ENCODE measurements at regions not wholly inside any gene's neighbourhood (a gene's known extent, or its start where the extent isn't known, plus 50 kb on each side); places are given as distances from the start of the nearest gene placed in this dataset.

GRCh38 chr13:107234319-107235073, 666.6 kb upstream of the ARGLU1 start:
- ATAC-seq: no peak
- intact Hi-C loops (cut with DNase I): no loop called here
- DNase-seq (ENCODE audit: low spot score): no peak

GRCh38 chr13:107233541-107233940, 665.6 kb upstream of the ARGLU1 start:
- intact Hi-C loops (cut with DNase I): no loop called here
- no peak for ATAC-seq

GRCh38 chr13:107231944-107232343, 664.0 kb upstream of the ARGLU1 start:
- DNase-seq (ENCODE audit: low spot score) (no peak), ATAC-seq (no peak)
- intact Hi-C loops (cut with DNase I): no loop called here

More at GRCh38 chr13:107233541-107233940, 665.6 kb upstream of the ARGLU1 start:
- DNase-seq (ENCODE audit: low spot score): no peak

GRCh38 chr13:107223867-107224266, 655.9 kb upstream of the ARGLU1 start:
- ATAC-seq (no peak), DNase-seq (ENCODE audit: low spot score) (no peak)
- intact Hi-C loops (cut with DNase I): no loop called here

GRCh38 chr13:107222597-107222996, 654.7 kb upstream of the ARGLU1 start:
- DNase-seq (ENCODE audit: low spot score) (no peak), ATAC-seq (no peak)
- intact Hi-C loops (cut with DNase I): no loop called here

GRCh38 chr13:107220245-107220644, 652.3 kb upstream of the ARGLU1 start:
- DNase-seq (ENCODE audit: low spot score): no peak
- intact Hi-C loops (cut with DNase I): no loop called here
- ATAC-seq: no peak

- no peak for DNase-seq (ENCODE audit: low spot score)
- ATAC-seq: no peak
- intact Hi-C loops (cut with DNase I): no loop called here
These were observed 649.3 kb upstream of the ARGLU1 start for GRCh38 chr13:107217251-107217650.

- no peak for DNase-seq (ENCODE audit: low spot score)
- ATAC-seq: no peak
These were observed 648.3 kb upstream of the ARGLU1 start for GRCh38 chr13:107216046-107216755.

GRCh38 chr13:107211073-107211472, 643.1 kb upstream of the ARGLU1 start:
- ATAC-seq (peak; percentile 95), DNase-seq (ENCODE audit: low spot score) (peak; percentile 87)
- intact Hi-C loops (cut with DNase I): no loop called here

More at GRCh38 chr13:107216046-107216755, 648.3 kb upstream of the ARGLU1 start:
- intact Hi-C loops (cut with DNase I): no loop called here

- peak; percentile 84 for ATAC-seq
These were observed 642.7 kb upstream of the ARGLU1 start for GRCh38 chr13:107210723-107211030.

GRCh38 chr13:107209824-107210722, 642.1 kb upstream of the ARGLU1 start:
- intact Hi-C loops (cut with DNase I): loop anchor here (5.0 kb wide), 1 partner anchor 947 kb away; no protein-coding TSS in a partner anchor
- ATAC-seq: peak; percentile 52
- DNase-seq (ENCODE audit: low spot score): no peak

More at GRCh38 chr13:107210723-107211030, 642.7 kb upstream of the ARGLU1 start:
- intact Hi-C loops (cut with DNase I): no loop called here
- no peak for DNase-seq (ENCODE audit: low spot score)

GRCh38 chr13:107208889-107209288, 641.0 kb upstream of the ARGLU1 start:
- no peak for DNase-seq (ENCODE audit: low spot score)
- intact Hi-C loops (cut with DNase I): loop anchor here (5.0 kb wide), 1 partner anchor 948 kb away; no protein-coding TSS in a partner anchor
- ATAC-seq: no peak

GRCh38 chr13:107205318-107206104, 637.6 kb upstream of the ARGLU1 start:
- ATAC-seq (peak; percentile 79), DNase-seq (ENCODE audit: low spot score) (peak; percentile 82)
- intact Hi-C loops (cut with DNase I): loop anchor here (5.0 kb wide), 1 partner anchor 952 kb away; no protein-coding TSS in a partner anchor

GRCh38 chr13:107203146-107203847, 635.4 kb upstream of the ARGLU1 start:
- intact Hi-C loops (cut with DNase I): no loop called here
- ATAC-seq (peak; percentile 33), DNase-seq (ENCODE audit: low spot score) (no peak)

- intact Hi-C loops (cut with DNase I): no loop called here
- peak; percentile 54 for ATAC-seq
- DNase-seq (ENCODE audit: low spot score): no peak
These were observed 634.6 kb upstream of the ARGLU1 start for GRCh38 chr13:107202371-107203023.

GRCh38 chr13:107200491-107200890, 632.6 kb upstream of the ARGLU1 start:
- intact Hi-C loops (cut with DNase I): no loop called here
- ATAC-seq (no peak), DNase-seq (ENCODE audit: low spot score) (no peak)

GRCh38 chr13:107192289-107192688, 624.4 kb upstream of the ARGLU1 start:
- intact Hi-C loops (cut with DNase I): no loop called here
- ATAC-seq (no peak), DNase-seq (ENCODE audit: low spot score) (no peak)

- DNase-seq (ENCODE audit: low spot score) (no peak), ATAC-seq (no peak)
- intact Hi-C loops (cut with DNase I): no loop called here
These were observed 622.1 kb upstream of the ARGLU1 start for GRCh38 chr13:107190065-107190464.
